WTC11 (cell line): ENCODE measurements at regions not wholly inside any gene's neighbourhood (a gene's known extent, or its start where the extent isn't known, plus 50 kb on each side); places are given as distances from the start of the nearest gene placed in this dataset.
A peak's percentile ranks its signal among the peaks of the same experiment; 100 is the strongest.

Experiments used
- CBFB ChIP-seq: sonication (generic); formaldehyde crosslinking; IDR thresholded peaks from 2 replicates; pipeline ENCODE4 v1.8.1; 2022; ENCODE audit warnings: mild to moderate bottlenecking, low read depth, missing genetic modification reagents
- E2F1 ChIP-seq: sonication (generic); formaldehyde crosslinking; IDR thresholded peaks from 2 replicates; pipeline ENCODE4 v1.8.0; 2022; ENCODE audit warnings: mild to moderate bottlenecking, missing genetic modification reagents
- E2F5 ChIP-seq: sonication (generic); formaldehyde crosslinking; IDR thresholded peaks from 2 replicates; pipeline ENCODE4 v1.8.1; 2022; ENCODE audit warnings: mild to moderate bottlenecking, moderate library complexity, missing genetic modification reagents
- ELF4 ChIP-seq: sonication (generic); formaldehyde crosslinking; IDR thresholded peaks from 2 replicates; pipeline ENCODE4 v1.8.1; 2022; ENCODE audit warnings: low read depth, mild to moderate bottlenecking, moderate library complexity, missing genetic modification reagents
- ERG ChIP-seq: fragments of 250-450 bp; sonication (Bioruptor Pico); IDR thresholded peaks from 2 replicates; pipeline ENCODE4 v1.8.0; 2021; ENCODE audit warnings: mild to moderate bottlenecking
- ETV6 ChIP-seq: sonication (generic); formaldehyde crosslinking; IDR thresholded peaks from 2 replicates; pipeline ENCODE4 v1.8.1; 2022; ENCODE audit warnings: mild to moderate bottlenecking, missing genetic modification reagents
- FOXJ3 ChIP-seq: sonication (generic); formaldehyde crosslinking; IDR thresholded peaks from 2 replicates; pipeline ENCODE4 v1.9.0; 2021; ENCODE audit warnings: missing genetic modification reagents, mild to moderate bottlenecking, borderline replicate concordance
- IRF2 ChIP-seq: sonication (generic); formaldehyde crosslinking; IDR thresholded peaks from 2 replicates; pipeline ENCODE4 v1.8.0; 2022; ENCODE audit warnings: low read depth, missing genetic modification reagents, borderline replicate concordance
- MXD4 ChIP-seq: fragments of 250-450 bp; sonication (Bioruptor Pico); IDR thresholded peaks from 2 replicates; pipeline ENCODE4 v1.8.0; 2021; ENCODE audit warnings: mild to moderate bottlenecking, moderate library complexity, borderline replicate concordance
- NFE2L1 ChIP-seq: sonication (generic); formaldehyde crosslinking; IDR thresholded peaks from 2 replicates; pipeline ENCODE4 v1.8.1; 2023; ENCODE audit warnings: missing genetic modification reagents
- NR3C1 ChIP-seq: sonication (generic); formaldehyde crosslinking; conservative IDR thresholded peaks from 2 replicates; pipeline ENCODE4 v1.8.1; 2023; ENCODE audit warnings: low read depth, mild to moderate bottlenecking, missing genetic modification reagents
- SP1 ChIP-seq: sonication (generic); formaldehyde crosslinking; conservative IDR thresholded peaks from 2 replicates; pipeline ENCODE4 v1.8.1; 2022; ENCODE audit warnings: missing genetic modification reagents
- TCF7 ChIP-seq: sonication (generic); formaldehyde crosslinking; IDR thresholded peaks from 2 replicates; pipeline ENCODE4 v1.8.0; 2022; ENCODE audit warnings: mild to moderate bottlenecking, low read depth, missing genetic modification reagents, moderate library complexity
- TEAD1 ChIP-seq: sonication (generic); formaldehyde crosslinking; IDR thresholded peaks from 2 replicates; pipeline ENCODE4 v1.8.0; 2022; ENCODE audit warnings: mild to moderate bottlenecking, missing genetic modification reagents
- TEAD4 ChIP-seq: sonication (generic); formaldehyde crosslinking; IDR thresholded peaks from 2 replicates; pipeline ENCODE4 v1.8.0; 2022; ENCODE audit warnings: mild to moderate bottlenecking, missing genetic modification reagents
- USF1 ChIP-seq: sonication (generic); formaldehyde crosslinking; IDR thresholded peaks from 2 replicates; pipeline ENCODE4 v1.8.0; 2022; ENCODE audit warnings: mild to moderate bottlenecking, missing genetic modification reagents
- USF2 ChIP-seq: sonication (generic); formaldehyde crosslinking; IDR thresholded peaks from 2 replicates; pipeline ENCODE4 v1.8.1; 2023; ENCODE audit warnings: mild to moderate bottlenecking, missing genetic modification reagents, moderate library complexity
- TF ChIP-seq, protein P1 (sequence below): sonication (generic); formaldehyde crosslinking; IDR thresholded peaks from 2 replicates; pipeline ENCODE4 v1.8.0; 2023; ENCODE audit warnings: mild to moderate bottlenecking, missing genetic modification reagents
- TF ChIP-seq, protein P2 (sequence below): sonication (generic); formaldehyde crosslinking; IDR thresholded peaks from 2 replicates; pipeline ENCODE4 v1.8.1; 2023; ENCODE audit warnings: mild to moderate bottlenecking, missing genetic modification reagents
- TF ChIP-seq, protein P3 (sequence below): sonication (generic); formaldehyde crosslinking; IDR thresholded peaks from 2 replicates; pipeline ENCODE4 v1.8.1; 2023; ENCODE audit warnings: mild to moderate bottlenecking, missing genetic modification reagents
- TF ChIP-seq, protein P4 (sequence below): sonication (generic); formaldehyde crosslinking; IDR thresholded peaks from 2 replicates; pipeline ENCODE4 v1.8.1; 2023; ENCODE audit warnings: mild to moderate bottlenecking, missing genetic modification reagents, borderline replicate concordance

DNA sequence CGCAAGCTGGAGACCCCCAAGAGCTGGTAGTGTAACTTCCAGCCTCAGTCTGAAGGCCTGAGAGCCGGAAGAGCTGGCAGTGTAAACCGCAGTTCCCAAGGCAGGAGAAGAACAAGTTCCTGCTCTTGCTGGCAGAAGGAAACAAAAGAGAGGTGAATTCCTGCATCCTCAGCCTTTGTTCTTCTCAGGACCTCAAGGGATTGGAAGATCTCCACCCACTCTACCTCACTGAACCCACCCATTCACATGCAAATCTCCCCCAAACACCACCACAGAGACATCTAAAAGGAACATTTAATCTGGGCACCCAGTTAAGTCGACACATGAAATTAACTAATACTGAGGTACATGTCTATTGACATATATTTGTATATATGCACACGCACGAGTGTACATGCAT is 1310.3 kb downstream of the TBC1D22A start (continued):
- TF ChIP-seq, protein P1, sequence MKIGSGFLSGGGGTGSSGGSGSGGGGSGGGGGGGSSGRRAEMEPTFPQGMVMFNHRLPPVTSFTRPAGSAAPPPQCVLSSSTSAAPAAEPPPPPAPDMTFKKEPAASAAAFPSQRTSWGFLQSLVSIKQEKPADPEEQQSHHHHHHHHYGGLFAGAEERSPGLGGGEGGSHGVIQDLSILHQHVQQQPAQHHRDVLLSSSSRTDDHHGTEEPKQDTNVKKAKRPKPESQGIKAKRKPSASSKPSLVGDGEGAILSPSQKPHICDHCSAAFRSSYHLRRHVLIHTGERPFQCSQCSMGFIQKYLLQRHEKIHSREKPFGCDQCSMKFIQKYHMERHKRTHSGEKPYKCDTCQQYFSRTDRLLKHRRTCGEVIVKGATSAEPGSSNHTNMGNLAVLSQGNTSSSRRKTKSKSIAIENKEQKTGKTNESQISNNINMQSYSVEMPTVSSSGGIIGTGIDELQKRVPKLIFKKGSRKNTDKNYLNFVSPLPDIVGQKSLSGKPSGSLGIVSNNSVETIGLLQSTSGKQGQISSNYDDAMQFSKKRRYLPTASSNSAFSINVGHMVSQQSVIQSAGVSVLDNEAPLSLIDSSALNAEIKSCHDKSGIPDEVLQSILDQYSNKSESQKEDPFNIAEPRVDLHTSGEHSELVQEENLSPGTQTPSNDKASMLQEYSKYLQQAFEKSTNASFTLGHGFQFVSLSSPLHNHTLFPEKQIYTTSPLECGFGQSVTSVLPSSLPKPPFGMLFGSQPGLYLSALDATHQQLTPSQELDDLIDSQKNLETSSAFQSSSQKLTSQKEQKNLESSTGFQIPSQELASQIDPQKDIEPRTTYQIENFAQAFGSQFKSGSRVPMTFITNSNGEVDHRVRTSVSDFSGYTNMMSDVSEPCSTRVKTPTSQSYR (CRISPR knock-in tag), result no peak
- TF ChIP-seq CBFB (CRISPR knock-in tag), result no peak
- TF ChIP-seq E2F1, result no peak
- TF ChIP-seq NFE2L1, result no peak
- TF ChIP-seq TCF7 (CRISPR knock-in tag), result no peak
- no peak for TF ChIP-seq MXD4 (CRISPR knock-in tag)
- no peak for TF ChIP-seq IRF2 (CRISPR knock-in tag)
- TF ChIP-seq, protein P2, sequence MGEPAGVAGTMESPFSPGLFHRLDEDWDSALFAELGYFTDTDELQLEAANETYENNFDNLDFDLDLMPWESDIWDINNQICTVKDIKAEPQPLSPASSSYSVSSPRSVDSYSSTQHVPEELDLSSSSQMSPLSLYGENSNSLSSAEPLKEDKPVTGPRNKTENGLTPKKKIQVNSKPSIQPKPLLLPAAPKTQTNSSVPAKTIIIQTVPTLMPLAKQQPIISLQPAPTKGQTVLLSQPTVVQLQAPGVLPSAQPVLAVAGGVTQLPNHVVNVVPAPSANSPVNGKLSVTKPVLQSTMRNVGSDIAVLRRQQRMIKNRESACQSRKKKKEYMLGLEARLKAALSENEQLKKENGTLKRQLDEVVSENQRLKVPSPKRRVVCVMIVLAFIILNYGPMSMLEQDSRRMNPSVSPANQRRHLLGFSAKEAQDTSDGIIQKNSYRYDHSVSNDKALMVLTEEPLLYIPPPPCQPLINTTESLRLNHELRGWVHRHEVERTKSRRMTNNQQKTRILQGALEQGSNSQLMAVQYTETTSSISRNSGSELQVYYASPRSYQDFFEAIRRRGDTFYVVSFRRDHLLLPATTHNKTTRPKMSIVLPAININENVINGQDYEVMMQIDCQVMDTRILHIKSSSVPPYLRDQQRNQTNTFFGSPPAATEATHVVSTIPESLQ (CRISPR knock-in tag), result no peak
- TF ChIP-seq ETV6, result no peak
- no peak for TF ChIP-seq NR3C1 (CRISPR knock-in tag)
- TF ChIP-seq FOXJ3 (CRISPR knock-in tag), result no peak
- no peak for TF ChIP-seq USF2 (CRISPR knock-in tag)
- TF ChIP-seq TEAD1 (CRISPR knock-in tag), result peak; percentile 20; the same call in 1 of the 2 replicates
- no peak for TF ChIP-seq USF1 (CRISPR knock-in tag)
- TF ChIP-seq ELF4, result no peak
- TF ChIP-seq, protein P3, sequence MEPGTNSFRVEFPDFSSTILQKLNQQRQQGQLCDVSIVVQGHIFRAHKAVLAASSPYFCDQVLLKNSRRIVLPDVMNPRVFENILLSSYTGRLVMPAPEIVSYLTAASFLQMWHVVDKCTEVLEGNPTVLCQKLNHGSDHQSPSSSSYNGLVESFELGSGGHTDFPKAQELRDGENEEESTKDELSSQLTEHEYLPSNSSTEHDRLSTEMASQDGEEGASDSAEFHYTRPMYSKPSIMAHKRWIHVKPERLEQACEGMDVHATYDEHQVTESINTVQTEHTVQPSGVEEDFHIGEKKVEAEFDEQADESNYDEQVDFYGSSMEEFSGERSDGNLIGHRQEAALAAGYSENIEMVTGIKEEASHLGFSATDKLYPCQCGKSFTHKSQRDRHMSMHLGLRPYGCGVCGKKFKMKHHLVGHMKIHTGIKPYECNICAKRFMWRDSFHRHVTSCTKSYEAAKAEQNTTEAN (CRISPR knock-in tag), result no peak
- no peak for TF ChIP-seq ERG
- TF ChIP-seq TEAD4 (CRISPR knock-in tag), result no peak
- TF ChIP-seq E2F5 (CRISPR knock-in tag), result no peak
- TF ChIP-seq, protein P4, sequence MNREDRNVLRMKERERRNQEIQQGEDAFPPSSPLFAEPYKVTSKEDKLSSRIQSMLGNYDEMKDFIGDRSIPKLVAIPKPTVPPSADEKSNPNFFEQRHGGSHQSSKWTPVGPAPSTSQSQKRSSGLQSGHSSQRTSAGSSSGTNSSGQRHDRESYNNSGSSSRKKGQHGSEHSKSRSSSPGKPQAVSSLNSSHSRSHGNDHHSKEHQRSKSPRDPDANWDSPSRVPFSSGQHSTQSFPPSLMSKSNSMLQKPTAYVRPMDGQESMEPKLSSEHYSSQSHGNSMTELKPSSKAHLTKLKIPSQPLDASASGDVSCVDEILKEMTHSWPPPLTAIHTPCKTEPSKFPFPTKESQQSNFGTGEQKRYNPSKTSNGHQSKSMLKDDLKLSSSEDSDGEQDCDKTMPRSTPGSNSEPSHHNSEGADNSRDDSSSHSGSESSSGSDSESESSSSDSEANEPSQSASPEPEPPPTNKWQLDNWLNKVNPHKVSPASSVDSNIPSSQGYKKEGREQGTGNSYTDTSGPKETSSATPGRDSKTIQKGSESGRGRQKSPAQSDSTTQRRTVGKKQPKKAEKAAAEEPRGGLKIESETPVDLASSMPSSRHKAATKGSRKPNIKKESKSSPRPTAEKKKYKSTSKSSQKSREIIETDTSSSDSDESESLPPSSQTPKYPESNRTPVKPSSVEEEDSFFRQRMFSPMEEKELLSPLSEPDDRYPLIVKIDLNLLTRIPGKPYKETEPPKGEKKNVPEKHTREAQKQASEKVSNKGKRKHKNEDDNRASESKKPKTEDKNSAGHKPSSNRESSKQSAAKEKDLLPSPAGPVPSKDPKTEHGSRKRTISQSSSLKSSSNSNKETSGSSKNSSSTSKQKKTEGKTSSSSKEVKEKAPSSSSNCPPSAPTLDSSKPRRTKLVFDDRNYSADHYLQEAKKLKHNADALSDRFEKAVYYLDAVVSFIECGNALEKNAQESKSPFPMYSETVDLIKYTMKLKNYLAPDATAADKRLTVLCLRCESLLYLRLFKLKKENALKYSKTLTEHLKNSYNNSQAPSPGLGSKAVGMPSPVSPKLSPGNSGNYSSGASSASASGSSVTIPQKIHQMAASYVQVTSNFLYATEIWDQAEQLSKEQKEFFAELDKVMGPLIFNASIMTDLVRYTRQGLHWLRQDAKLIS (CRISPR knock-in tag), result no peak
- peak; percentile 31; the same call in 1 of the 2 replicates for TF ChIP-seq SP1 (CRISPR knock-in tag)
